ENCODE measurements at regions not wholly inside any gene's neighbourhood (a gene's known extent, or its start where the extent isn't known, plus 50 kb on each side); places are given as distances from the start of the nearest gene placed in this dataset.

DNA sequence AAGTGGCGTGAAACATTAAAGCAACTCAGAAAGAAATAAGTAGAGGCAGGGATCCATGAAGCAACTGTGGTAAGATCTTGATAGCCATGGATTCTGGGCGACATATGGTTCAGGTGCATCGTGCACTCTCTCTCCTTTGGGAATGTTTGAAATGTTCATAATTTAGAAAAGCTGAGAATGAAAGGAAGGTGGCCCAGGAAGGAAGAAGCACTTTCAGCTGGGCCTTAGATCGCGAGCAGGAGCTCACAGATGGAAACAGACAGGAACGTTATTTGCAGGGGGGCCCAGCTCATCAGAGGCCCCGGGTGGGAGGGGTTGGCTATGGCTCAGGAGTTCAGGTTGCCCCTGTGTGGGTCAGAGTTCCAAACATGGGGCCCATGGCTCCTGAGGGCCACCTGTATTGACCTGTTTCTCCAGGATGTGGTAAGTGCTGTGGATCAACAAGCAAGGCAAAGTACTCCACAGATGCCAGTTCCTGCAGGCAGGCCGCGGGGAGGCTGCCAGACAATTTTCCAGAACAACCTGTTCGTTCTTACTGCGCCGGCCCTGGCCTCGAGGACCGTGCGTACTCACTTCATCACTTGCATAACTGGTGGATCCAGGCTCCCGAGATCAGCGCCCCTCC lies 253.2 kb downstream of the TOMM20 start:
- DNase-seq, result no peak

- no peak for DNase-seq
Measured at GRCh38 chr1:234874291-234875288, 254.0 kb downstream of the TOMM20 start.

DNA sequence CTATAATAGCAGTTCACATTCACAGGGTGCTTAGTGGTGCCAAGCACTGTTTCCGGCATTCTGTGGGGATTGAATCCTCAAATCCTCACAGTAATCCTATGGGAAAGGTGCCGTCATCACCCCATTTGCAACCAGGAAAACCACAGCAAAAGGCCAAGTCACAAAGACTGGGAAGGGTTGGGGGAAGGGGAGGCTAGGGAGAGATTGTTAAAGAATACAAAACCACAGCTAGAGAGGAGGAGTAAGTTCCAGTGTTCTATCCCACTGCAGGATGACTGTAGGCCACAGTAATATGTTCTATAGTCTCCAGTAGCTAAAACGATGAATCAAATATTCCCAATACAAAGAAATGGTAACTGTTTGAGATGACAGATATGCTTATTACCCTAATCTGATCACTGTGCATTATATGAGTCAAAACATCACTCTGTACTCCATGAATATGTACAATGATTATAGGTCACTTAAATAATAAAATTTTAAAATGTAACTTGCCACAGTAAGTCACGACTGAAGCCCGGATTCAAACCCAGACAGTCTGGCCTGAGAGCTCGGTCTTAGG lies 256.8 kb downstream of the TOMM20 start:
- no peak for DNase-seq

DNA sequence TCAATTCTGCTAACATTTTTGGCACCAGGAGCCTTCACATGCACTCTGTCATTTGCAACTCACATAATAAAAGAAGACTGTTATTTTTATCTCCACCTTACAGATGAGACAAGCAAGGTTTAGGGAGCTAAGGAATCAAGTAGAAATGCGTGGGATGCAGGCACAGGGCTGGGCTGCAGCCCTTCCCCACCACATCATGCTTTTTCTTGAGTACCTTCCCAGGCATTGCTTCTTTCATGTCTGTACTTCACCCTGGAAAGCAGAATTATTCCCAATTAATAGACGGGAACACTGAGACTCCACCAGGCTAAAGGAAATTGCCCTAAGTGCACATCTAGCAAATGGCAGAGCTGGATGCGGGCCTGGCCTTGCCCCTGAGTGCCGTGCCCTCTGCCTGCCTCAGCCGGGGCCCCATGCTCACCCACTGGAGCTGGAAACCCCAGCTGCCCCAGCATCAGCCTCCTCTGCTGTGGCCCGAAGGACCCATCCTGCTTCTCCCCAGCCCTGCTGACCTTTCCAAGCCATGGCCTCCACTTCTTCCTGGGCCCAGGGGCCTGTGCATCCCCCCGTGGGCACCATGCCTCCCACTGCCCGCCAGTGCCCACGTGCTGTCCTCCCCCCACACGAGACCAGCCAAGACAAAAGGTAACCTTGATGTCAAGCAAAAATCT lies 257.5 kb downstream of the TOMM20 start:
- DNase-seq, result no peak

DNA sequence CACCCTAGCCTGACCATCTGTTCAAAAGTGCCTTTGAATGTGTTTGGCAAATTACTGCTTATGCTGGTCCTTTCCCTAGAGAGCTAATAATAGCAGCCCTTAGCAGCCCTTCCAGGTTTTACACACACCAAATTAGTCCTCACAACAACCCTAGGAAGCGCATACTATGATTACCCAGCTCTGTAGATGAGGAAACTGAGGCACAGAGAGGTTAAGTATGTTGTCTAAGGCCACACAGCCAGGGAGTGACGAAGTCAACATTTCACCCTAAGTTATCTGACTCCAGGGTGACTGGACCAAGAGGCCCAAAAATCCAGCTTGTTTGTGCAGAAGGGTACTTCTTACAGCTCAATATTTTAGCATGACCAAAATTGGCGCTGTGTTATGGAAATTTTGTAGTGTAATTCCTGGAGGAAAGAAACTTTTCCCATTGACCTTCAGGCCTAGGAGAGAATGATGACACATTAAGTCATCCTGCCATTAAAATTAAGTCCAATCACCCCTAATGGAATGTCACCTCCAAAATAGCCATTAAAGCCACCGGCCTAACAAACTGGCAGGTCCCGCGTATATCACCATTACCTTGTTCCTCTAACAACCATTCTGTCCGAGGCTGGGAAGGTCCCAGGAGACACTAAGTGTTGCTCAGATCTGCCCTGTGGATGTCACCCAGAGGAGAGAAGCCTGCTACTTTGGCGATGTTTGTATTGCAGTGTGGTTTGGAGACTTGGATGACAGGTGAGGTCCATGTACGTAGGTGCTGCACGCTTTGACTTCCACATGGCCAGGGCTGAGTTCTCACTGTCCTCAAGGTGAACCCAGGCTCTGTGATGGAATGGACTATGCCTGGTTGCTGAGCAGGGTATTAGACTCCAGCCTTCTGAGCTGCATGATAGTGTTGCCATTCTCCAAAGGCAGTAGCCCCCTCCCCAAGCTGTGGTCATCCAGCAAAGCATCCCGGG lies 258.3 kb downstream of the TOMM20 start:
- no peak for DNase-seq

DNA sequence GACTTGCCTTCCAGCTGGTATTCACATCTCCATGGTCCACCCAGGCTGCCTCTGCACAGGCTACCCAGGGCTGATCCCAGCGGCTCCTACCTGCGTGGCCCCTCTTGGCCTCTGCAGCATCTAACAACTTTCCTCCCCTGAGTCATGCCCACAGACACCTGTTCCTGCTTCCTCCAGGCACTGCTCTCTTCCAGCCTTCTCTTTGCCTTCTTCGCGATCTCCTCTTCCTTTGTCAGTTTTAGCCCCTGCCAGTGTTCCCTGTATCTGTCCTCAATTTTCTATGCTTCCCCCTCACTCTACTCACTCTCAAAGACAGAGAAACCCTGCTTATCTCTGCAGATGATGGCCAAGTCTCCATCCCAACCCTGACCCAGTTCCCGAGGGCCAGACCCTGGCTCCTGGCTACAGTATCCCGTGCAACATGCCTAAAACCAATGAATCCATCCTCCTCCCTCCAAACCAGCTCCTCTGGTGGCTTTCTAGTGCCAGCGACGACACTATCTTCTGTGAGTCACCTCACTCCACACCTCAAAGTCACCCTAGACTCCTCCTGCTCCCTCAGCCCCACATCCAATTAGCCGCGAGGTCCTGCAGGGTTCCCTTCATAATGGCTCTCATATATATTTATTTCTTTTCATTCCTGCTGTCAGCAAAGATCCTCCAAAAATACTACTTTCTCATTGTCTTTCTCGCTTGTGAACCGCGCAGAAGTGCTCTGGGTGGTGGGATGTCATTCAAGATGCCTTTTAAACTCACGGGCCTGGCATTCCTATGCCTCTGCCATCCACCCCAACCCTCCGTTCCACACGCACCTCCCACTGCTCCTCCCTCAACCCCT lies 259.2 kb downstream of the TOMM20 start:
- DNase-seq, result no peak

DNA sequence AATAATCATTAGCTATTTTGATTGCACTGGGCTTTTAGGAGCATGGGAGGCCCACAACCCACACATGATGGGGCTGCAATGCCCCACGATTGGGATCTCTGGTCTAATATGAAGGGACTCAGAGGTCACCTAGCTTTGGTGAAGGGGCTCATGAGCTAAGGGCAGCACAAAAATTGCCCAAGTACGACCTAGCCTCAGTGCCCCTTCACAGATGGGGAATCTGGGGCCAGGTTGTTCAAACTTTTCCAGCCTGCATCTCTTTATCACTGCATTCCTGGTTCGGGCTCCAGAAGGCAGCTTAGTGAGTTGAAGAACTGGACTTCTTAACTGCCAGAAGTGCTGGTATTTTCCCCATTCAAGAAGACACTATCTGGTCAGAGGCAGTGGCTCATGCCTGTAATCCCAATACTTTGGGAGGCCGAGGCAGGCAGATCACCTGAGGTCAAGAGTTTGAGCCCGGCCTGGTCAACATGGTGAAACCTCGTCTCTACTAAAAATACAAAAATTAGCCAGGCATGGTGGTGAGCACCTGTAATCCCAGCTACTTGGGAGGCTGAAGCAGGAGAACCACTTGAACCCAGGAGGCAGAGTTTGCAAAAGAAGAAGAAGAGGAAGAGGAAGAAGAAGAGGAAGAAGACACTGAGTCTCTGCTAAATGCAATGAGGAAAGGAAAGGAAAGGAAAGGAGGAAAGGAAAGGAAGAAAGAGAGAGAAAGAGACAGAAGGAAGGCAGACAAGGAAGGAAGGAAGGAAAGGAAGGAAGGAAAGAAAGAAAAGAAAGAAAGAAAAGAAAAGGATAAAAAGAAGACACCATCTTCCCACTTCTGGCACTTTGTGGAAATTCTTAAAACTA lies 258.5 kb upstream of the IRF2BP2 start:
- DNase-seq, result no peak

- DNase-seq, result no peak
Measured at GRCh38 chr1:234866007-234866866, 256.3 kb upstream of the IRF2BP2 start.

- no peak for DNase-seq
Measured at GRCh38 chr1:234865171-234866006, 255.4 kb upstream of the IRF2BP2 start.

DNA sequence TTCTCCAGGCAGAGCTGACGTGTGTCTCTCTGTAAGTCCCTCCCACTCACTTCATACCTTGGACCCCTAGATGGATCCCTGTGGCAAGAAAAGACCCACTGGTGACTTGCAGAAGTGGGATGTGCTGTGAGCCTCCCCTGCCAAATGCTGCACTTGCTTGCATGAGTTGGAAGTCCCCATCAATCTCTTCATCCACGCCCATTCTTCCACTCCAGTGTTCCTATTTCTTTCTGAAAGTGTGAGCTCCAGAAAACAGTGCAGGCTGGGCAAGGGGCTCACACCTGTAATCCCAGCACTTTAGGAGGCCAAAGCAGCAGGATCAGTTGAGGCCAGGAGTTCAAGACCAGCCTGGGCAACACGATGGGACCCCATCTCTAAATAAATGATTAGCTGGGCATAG lies 254.1 kb upstream of the IRF2BP2 start:
- DNase-seq, result no peak

GRCh38 chr1:234863551-234863971 lies 253.6 kb upstream of the IRF2BP2 start:
- no peak for DNase-seq

- DNase-seq, result no peak
Measured at GRCh38 chr1:234862944-234863515, 253.1 kb upstream of the IRF2BP2 start.

DNA sequence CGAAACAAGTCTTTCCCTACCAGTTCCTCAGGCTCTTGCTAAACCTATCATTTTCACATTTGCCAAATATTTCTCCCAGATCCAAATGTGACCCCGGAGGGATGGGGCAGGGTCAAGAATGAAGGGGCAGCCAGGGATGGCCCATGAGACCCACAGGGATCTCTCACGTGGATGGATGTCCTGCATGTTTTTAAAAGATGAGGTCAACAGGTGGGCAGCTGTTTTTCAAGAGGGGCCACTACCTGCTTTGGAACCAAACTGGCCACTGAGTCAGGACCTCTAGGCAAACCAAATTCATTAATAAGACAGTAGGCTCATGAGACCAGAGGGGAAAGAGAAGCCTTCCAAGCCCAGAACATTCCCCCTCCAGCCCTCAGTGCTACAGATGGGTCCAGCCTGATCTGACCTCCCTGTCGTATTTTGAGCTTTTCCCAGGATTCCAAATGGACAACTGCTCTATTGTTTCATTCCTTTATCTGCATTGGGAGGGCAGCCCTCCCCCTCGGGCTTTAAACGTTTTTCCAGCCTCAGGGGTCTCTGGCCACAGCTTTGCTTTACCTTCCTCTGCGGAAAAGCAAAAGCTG lies 252.5 kb upstream of the IRF2BP2 start:
- no peak for DNase-seq

- DNase-seq, result no peak
Measured at GRCh38 chr1:234861761-234862160, 251.8 kb upstream of the IRF2BP2 start.

GRCh38 chr1:234861024-234861620 lies 251.1 kb upstream of the IRF2BP2 start:
- no peak for DNase-seq

DNA sequence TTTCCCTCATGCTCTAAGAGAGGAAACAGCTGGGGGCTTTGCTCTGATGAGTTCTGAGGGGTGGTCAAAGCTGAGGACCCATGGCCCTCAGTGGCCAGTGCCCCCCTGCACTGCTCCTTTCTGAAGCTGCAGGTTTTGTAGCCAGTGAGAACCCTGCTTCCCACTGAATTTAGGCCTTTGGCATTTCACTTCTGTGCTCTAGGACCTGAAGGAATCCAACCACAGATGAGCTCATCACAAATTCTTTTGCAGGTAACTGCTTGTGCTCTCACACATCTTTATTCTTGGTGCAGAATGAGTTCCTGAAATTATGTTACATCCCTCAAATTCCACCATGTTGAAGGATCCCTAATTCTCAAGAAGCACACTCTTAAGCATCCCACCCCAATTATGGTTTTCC lies 248.7 kb upstream of the IRF2BP2 start:
- DNase-seq, result no peak

- no peak for DNase-seq
Measured at GRCh38 chr1:234856845-234857245, 246.9 kb upstream of the IRF2BP2 start.

All from stimulated activated CD4-positive, alpha-beta T cell treated with anti-CD3 and anti-CD28 coated beads, Interleukin-4, amount 100 ng/mL, for 4 hours (primary cell).